WI38 (cell line): ENCODE measurements at regions not wholly inside any gene's neighbourhood (a gene's known extent, or its start where the extent isn't known, plus 50 kb on each side); places are given as distances from the start of the nearest gene placed in this dataset.

Source experiments
- H3K4me3 ChIP-seq: 2 replicates; pipeline ENCODE4 v1.5.1; 2011; ENCODE audit warnings: low read depth, mild to moderate bottlenecking, control low read depth, low read length
- CTCF ChIP-seq: IDR thresholded peaks from 2 replicates; pipeline ENCODE4 v1.5.1; 2012; ENCODE audit warnings: low read depth, mild to moderate bottlenecking, control low read depth, low read length

- TF ChIP-seq CTCF: no peak
- H3K4me3 ChIP-seq: no peak overlapping the region
Measured at GRCh38 chr16:62135911-62136310, 99.7 kb upstream of the CDH8 start.

GRCh38 chr16:62135446-62135845 lies 99.2 kb upstream of the CDH8 start:
- no peak for TF ChIP-seq CTCF
- no peak overlapping the region for H3K4me3 ChIP-seq

- TF ChIP-seq CTCF: no peak
- H3K4me3 ChIP-seq: no peak overlapping the region
Measured at GRCh38 chr16:62130101-62130500, 93.9 kb upstream of the CDH8 start.

GRCh38 chr16:62105244-62105643 lies 69.0 kb upstream of the CDH8 start:
- H3K4me3 ChIP-seq: no peak overlapping the region
- no peak for TF ChIP-seq CTCF

GRCh38 chr16:62102588-62102987 lies 66.3 kb upstream of the CDH8 start:
- H3K4me3 ChIP-seq: no peak overlapping the region
- no peak for TF ChIP-seq CTCF

- TF ChIP-seq CTCF: no peak
- H3K4me3 ChIP-seq: no peak overlapping the region
Measured at GRCh38 chr16:62100651-62101050, 64.4 kb upstream of the CDH8 start.

GRCh38 chr16:62089715-62090114 lies 53.5 kb upstream of the CDH8 start:
- no peak overlapping the region for H3K4me3 ChIP-seq
- TF ChIP-seq CTCF: no peak
